Kidney (tissue), 13 donors: ENCODE measurements at regions not wholly inside any gene's neighbourhood (a gene's known extent, or its start where the extent isn't known, plus 50 kb on each side); places are given as distances from the start of the nearest gene placed in this dataset.

Experiments used
- DNase-seq, 5 donors: peaks; one replicate each; pipeline ENCODE4 v3.0.0-alpha.2; 2013 to 2020
- FAIRE-seq: peaks from 2 replicates; lab custom pipeline; 2012; peaks lifted over from hg19 to GRCh38; lab: Jason Lieb, UNC
- H3K27ac ChIP-seq, 2 donors: one replicate each; pipeline ENCODE4 v1.7.0; 2013; ENCODE audit warnings: low read depth in 2 of 2, low read length in 2 of 2, inconsistent platforms in 1 of 2
- H3K27me3 ChIP-seq: one replicate; pipeline ENCODE4 v1.7.1; 2013; ENCODE audit warnings: low read length, inconsistent platforms; ENCODE audit not compliant: control insufficient read depth, insufficient read depth
- H3K36me3 ChIP-seq, 3 donors: one replicate each; pipeline versions ENCODE4 v1.7.0 to v1.7.1; 2013; ENCODE audit warnings: low read length in 3 of 3, control low read depth in 1 of 3, inconsistent platforms in 1 of 3; ENCODE audit not compliant: insufficient read depth in 3 of 3, control insufficient read depth in 2 of 3
- H3K4me1 ChIP-seq, 3 donors: one replicate each; pipeline versions ENCODE4 v1.7.0 to v1.7.1; 2013; ENCODE audit warnings: low read length in 3 of 3, inconsistent platforms in 1 of 3, low read depth in 1 of 3; ENCODE audit not compliant: control insufficient read depth in 2 of 3, insufficient read depth in 2 of 3
- H3K4me3 ChIP-seq, 3 donors: one replicate each; pipeline versions ENCODE4 v1.7.0 to v1.8.1; 2013; ENCODE audit warnings: low read length in 3 of 3, control low read depth in 1 of 3, inconsistent platforms in 1 of 3
- H3K9ac ChIP-seq, 3 donors: one replicate each; pipeline versions ENCODE4 v1.7.0 to v1.7.1; 2013; ENCODE audit warnings: low read length in 3 of 3, control low read depth in 1 of 3, inconsistent platforms in 1 of 3
- H3K9me3 ChIP-seq, 3 donors: one replicate each; pipeline versions ENCODE4 v1.7.0 to v1.7.1; 2013; ENCODE audit warnings: low read length in 3 of 3, control low read depth in 1 of 3, inconsistent platforms in 1 of 3; ENCODE audit not compliant: control insufficient read depth in 2 of 3, insufficient read depth in 1 of 3
- CTCF ChIP-seq: IDR thresholded peaks from 3 replicates; pipeline ENCODE4 v1.5.1; 2012; ENCODE audit warnings: mild to moderate bottlenecking, moderate library complexity, borderline replicate concordance; ENCODE audit not compliant: insufficient read depth; ENCODE audit errors: extremely low read depth
- intact Hi-C: fragments of 100-400 bp; cut with DNase I; formaldehyde crosslinking; loops from one replicate; pipeline ENCODE4 v1.11.1; 2022
- donor health status: control.
- donor health status: control.
- donor health status: control.
- donor health status: control.
- donor health status: control.
- donor health status: DM: yes; HTN: yes; CAD: no.
- donor health status: Normal renal cell carcinoma (clear cell type).

- H3K27me3 ChIP-seq: no peaks in the 10 kb centered on the region
- TF ChIP-seq CTCF: no peak
- FAIRE-seq (no peak), DNase-seq (no peak)
- no peaks in the 10 kb centered on the region for H3K36me3 ChIP-seq
- intact Hi-C loops: no loop called here
- no peak overlapping the region for H3K9ac ChIP-seq
- no peaks in the 10 kb centered on the region for H3K4me1 ChIP-seq
- no peak overlapping the region for H3K4me3 ChIP-seq
- no peak overlapping the region for H3K27ac ChIP-seq
- H3K9me3 ChIP-seq: no peaks in the 10 kb centered on the region
Measured at GRCh38 chr15:87115795-87116194, 1036.1 kb downstream of the AGBL1 start.

- TF ChIP-seq CTCF: no peak
- peak in 2 of 5 donors; percentile 22 to 26 for DNase-seq
- H3K27ac ChIP-seq: no peak overlapping the region
- no peaks in the 10 kb centered on the region for H3K4me1 ChIP-seq
- H3K9ac ChIP-seq: no peak overlapping the region
- H3K9me3 ChIP-seq: peaks cover 0 to 8% (median 2%) of the 10 kb centered on the region in 3 donors
- no peaks in the 10 kb centered on the region for H3K27me3 ChIP-seq
- no peak for FAIRE-seq
- no peak overlapping the region for H3K4me3 ChIP-seq
- intact Hi-C loops: no loop called here
- H3K36me3 ChIP-seq: no peaks in the 10 kb centered on the region
Measured at GRCh38 chr15:87099916-87100315, 1020.2 kb downstream of the AGBL1 start.

- H3K4me1 ChIP-seq: no peaks in the 10 kb centered on the region
- no peak overlapping the region for H3K4me3 ChIP-seq
- no peaks in the 10 kb centered on the region for H3K9me3 ChIP-seq
- H3K9ac ChIP-seq: no peak overlapping the region
- intact Hi-C loops: no loop called here
- no peaks in the 10 kb centered on the region for H3K36me3 ChIP-seq
- H3K27me3 ChIP-seq: no peaks in the 10 kb centered on the region
- DNase-seq: no peak
- no peak for FAIRE-seq
- no peak overlapping the region for H3K27ac ChIP-seq
- TF ChIP-seq CTCF: no peak
Measured at GRCh38 chr15:87089551-87089950, 1009.9 kb downstream of the AGBL1 start.

GRCh38 chr15:87083201-87083600 is 1003.5 kb downstream of the AGBL1 start:
- Histone ChIP-seq H3K36me3 (no peaks in the 10 kb centered on the region), H3K27me3 (no peaks in the 10 kb centered on the region), H3K4me1 (no peaks in the 10 kb centered on the region), H3K4me3 (no peak overlapping the region), H3K27ac (no peak overlapping the region), H3K9ac (no peak overlapping the region), H3K9me3 (no peaks in the 10 kb centered on the region)
- intact Hi-C loops: no loop called here
- TF ChIP-seq CTCF: no peak
- no peak for DNase-seq
- no peak for FAIRE-seq
